ENCODE measurements at regions not wholly inside any gene's neighbourhood (a gene's known extent, or its start where the extent isn't known, plus 50 kb on each side); places are given as distances from the start of the nearest gene placed in this dataset.

DNA sequence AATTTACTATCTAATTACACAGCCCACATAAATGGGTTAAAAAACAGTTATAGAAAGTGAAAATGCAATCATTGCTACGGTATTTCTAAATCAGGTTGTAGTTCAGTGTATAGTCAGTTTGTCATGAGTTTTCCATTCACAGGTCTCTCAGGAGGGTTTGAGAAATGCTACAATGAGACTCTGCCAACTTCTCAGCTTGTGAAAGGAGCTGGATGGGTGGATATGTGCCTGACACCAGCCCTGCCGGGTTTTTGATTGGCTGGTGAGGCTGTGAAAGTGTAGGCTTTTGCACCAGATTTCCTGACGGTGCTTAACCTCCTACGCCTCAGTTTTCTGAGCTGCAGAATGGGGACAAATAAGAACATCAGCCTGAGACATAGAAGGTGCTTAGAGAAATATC, 102.6 kb upstream of the SMIM21 start:
- TF ChIP-seq, protein P1, sequence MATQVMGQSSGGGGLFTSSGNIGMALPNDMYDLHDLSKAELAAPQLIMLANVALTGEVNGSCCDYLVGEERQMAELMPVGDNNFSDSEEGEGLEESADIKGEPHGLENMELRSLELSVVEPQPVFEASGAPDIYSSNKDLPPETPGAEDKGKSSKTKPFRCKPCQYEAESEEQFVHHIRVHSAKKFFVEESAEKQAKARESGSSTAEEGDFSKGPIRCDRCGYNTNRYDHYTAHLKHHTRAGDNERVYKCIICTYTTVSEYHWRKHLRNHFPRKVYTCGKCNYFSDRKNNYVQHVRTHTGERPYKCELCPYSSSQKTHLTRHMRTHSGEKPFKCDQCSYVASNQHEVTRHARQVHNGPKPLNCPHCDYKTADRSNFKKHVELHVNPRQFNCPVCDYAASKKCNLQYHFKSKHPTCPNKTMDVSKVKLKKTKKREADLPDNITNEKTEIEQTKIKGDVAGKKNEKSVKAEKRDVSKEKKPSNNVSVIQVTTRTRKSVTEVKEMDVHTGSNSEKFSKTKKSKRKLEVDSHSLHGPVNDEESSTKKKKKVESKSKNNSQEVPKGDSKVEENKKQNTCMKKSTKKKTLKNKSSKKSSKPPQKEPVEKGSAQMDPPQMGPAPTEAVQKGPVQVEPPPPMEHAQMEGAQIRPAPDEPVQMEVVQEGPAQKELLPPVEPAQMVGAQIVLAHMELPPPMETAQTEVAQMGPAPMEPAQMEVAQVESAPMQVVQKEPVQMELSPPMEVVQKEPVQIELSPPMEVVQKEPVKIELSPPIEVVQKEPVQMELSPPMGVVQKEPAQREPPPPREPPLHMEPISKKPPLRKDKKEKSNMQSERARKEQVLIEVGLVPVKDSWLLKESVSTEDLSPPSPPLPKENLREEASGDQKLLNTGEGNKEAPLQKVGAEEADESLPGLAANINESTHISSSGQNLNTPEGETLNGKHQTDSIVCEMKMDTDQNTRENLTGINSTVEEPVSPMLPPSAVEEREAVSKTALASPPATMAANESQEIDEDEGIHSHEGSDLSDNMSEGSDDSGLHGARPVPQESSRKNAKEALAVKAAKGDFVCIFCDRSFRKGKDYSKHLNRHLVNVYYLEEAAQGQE (IDR thresholded peaks at IDR 0.05; ENCODE audit: low read depth), result no peak
- TF ChIP-seq FOXM1 (IDR thresholded peaks at IDR 0.05; ENCODE audit: borderline replicate concordance, low read depth), result no peak
- TF ChIP-seq CEBPB (IDR thresholded peaks at IDR 0.05), result no peak
- TF ChIP-seq RAD21 (IDR thresholded peaks at IDR 0.05; ENCODE audit: low read depth), result no peak
- no peak for TF ChIP-seq NFIC (IDR thresholded peaks at IDR 0.05)
- TF ChIP-seq MAX (IDR thresholded peaks at IDR 0.05), result no peak
- TF ChIP-seq EGR1 (IDR thresholded peaks at IDR 0.05), result no peak
- TF ChIP-seq TCF12 (IDR thresholded peaks at IDR 0.05; ENCODE audit: low read depth), result no peak
- no peak for TF ChIP-seq TAF1 (IDR thresholded peaks at IDR 0.05; ENCODE audit: low read depth)
- no peak for TF ChIP-seq EP300 (IDR thresholded peaks at IDR 0.05; ENCODE audit: borderline replicate concordance)

Measured in Ishikawa (cell line).